K562 (cell line): ENCODE measurements at regions not wholly inside any gene's neighbourhood (a gene's known extent, or its start where the extent isn't known, plus 50 kb on each side); places are given as distances from the start of the nearest gene placed in this dataset.
"Not testable (repeated sequence)": the region's sequence is repeated elsewhere in the genome, so short reads cannot be mapped to it uniquely, and the experiment has no call there.

Experiments used
- ATAC-seq: fragments of 200-7000 bp; cut with Tn5 transposase; 3 replicates; pipeline ENCODE4 v1.9.1; 2020; ENCODE audit warnings: moderate library complexity
- BruUV-seq: library from RNA; stranded (reverse); fragments of 400-500 nt; replicated peaks from 2 replicates; lab custom pipeline; 2021; lab: Mats Ljungman, UMichigan
- CTCF ChIA-PET: fragments of 300-600 bp; formaldehyde crosslinking; extraction: SDS; loops from one replicate; lab custom pipeline; 2021; ENCODE audit warnings: low intra/inter-chr PET ratio; lab: Yijun Ruan, JAX
- POLR2A ChIA-PET: fragments of 300-600, 350-650 bp; sonication (Branson Sonifier 250); formaldehyde crosslinking; extraction: SDS; loops from one replicate; lab custom pipeline; 2021; ENCODE audit warnings: antibody characterized with exemption, inconsistent platforms; lab: Yijun Ruan, JAX
- DNase-seq, 4 experiments: peaks; one replicate each; pipeline versions ENCODE4 v3.0.0 to v3.0.0-alpha.2; 2011 to 2018; ENCODE audit warnings: low spot score in 3 of 4, mixed read lengths in 3 of 4; ENCODE audit errors: extremely low read depth in 1 of 4
- FAIRE-seq: peaks from 2 replicates; lab custom pipeline; 2011; peaks lifted over from hg19 to GRCh38; lab: Jason Lieb, UNC
- H2AFZ ChIP-seq: 2 replicates; pipeline ENCODE4 v1.6.0; 2011; ENCODE audit warnings: low read depth, low read length, control low read depth, inconsistent platforms
- H3K27ac ChIP-seq: fragments of 200-600 bp; 3 replicates; pipeline ENCODE4 v1.8.0; 2011; ENCODE audit warnings: low read depth, mild to moderate bottlenecking, control low read depth, inconsistent platforms, low read length, moderate library complexity, mixed read lengths; ENCODE audit errors: extremely low read depth
- H3K27me3 ChIP-seq, 2 experiments: fragments of 300-600 bp in 1 of 2; 2 replicates in 1 of 2; 3 replicates in 1 of 2; pipeline versions ENCODE4 v1.6.0 to v1.8.0; 2011; ENCODE audit warnings: inconsistent platforms in 2 of 2, low read length in 2 of 2, mild to moderate bottlenecking in 1 of 2, mixed read lengths in 1 of 2, moderate library complexity in 1 of 2; ENCODE audit not compliant: control insufficient read depth in 2 of 2, insufficient read depth in 2 of 2
- H3K36me3 ChIP-seq: fragments of 300-600 bp; 3 replicates; pipeline ENCODE4 v1.8.0; 2011; ENCODE audit warnings: mild to moderate bottlenecking, low read length, inconsistent platforms; ENCODE audit not compliant: control insufficient read depth, insufficient read depth
- H3K4me1 ChIP-seq, 2 experiments: fragments of 200-600 bp in 1 of 2; replicated peaks in 1 of 2; 2 replicates in 1 of 2; 3 replicates in 1 of 2; pipeline versions ENCODE4 v1.5.1 to v1.8.0; 2011; ENCODE audit warnings: inconsistent platforms in 2 of 2, low read length in 2 of 2, mild to moderate bottlenecking in 1 of 2, mixed read lengths in 1 of 2, moderate library complexity in 1 of 2; ENCODE audit not compliant: control insufficient read depth in 2 of 2, insufficient read depth in 2 of 2
- H3K4me2 ChIP-seq: 2 replicates; pipeline ENCODE4 v1.6.1; 2011; ENCODE audit warnings: low read length, control low read depth, inconsistent platforms, mixed read lengths; ENCODE audit not compliant: insufficient read depth
- H3K4me3 ChIP-seq: fragments of 200-600 bp; sonication (generic), shearing (Covaris generic); 2 replicates; pipeline ENCODE4 v1.5.1; 2016; ENCODE audit warnings: control low read depth, inconsistent platforms
- H3K79me2 ChIP-seq: fragments of 200-600 bp; 3 replicates; pipeline ENCODE4 v1.8.0; 2011; ENCODE audit warnings: low read length, inconsistent platforms; ENCODE audit not compliant: control insufficient read depth, insufficient read depth
- H3K9ac ChIP-seq, 2 experiments: 2 replicates each; pipeline versions ENCODE4 v1.6.0 to v1.6.1; 2011; ENCODE audit warnings: low read depth in 2 of 2, low read length in 2 of 2, control low read depth in 1 of 2, inconsistent platforms in 1 of 2, mild to moderate bottlenecking in 1 of 2, mixed read lengths in 1 of 2; ENCODE audit not compliant: insufficient read depth in 1 of 2
- H3K9me1 ChIP-seq: one replicate; pipeline ENCODE4 v1.6.0; 2011; ENCODE audit warnings: inconsistent platforms, mild to moderate bottlenecking, low read length, moderate library complexity; ENCODE audit not compliant: control insufficient read depth, insufficient read depth
- H3K9me3 ChIP-seq: replicated peaks from 2 replicates; pipeline ENCODE4 v1.5.1; 2011; ENCODE audit warnings: low read depth, low read length, inconsistent platforms; ENCODE audit not compliant: control insufficient read depth, insufficient read depth
- H4K20me1 ChIP-seq: replicated peaks from 2 replicates; pipeline ENCODE4 v1.6.1; 2011; ENCODE audit warnings: low read length, inconsistent platforms, mixed read lengths; ENCODE audit not compliant: control insufficient read depth, insufficient read depth
- CBFA2T2 ChIP-seq: fragments of 450-650 bp; conservative IDR thresholded peaks from 2 replicates; pipeline ENCODE4 v1.6.1; 2017; ENCODE audit warnings: mild to moderate bottlenecking
- CCNT2 ChIP-seq: IDR thresholded peaks from 2 replicates; pipeline ENCODE4 v1.6.1; 2011; ENCODE audit warnings: borderline replicate concordance, low read depth, mild to moderate bottlenecking, moderate library complexity, mixed read lengths, low read length; ENCODE audit not compliant: insufficient read length; ENCODE audit errors: extremely low read depth
- PCBP1 ChIP-seq: fragments of 200-400 bp; formaldehyde crosslinking; IDR thresholded peaks from 2 replicates; pipeline ENCODE4 v1.6.1; 2018; ENCODE audit warnings: mild to moderate bottlenecking, low read depth, low read length; ENCODE audit not compliant: poor library complexity, severe bottlenecking
- POLR2G ChIP-seq: fragments of 200-400 bp; formaldehyde crosslinking; IDR thresholded peaks from 2 replicates; pipeline ENCODE4 v1.6.1; 2017; ENCODE audit warnings: low read depth, mild to moderate bottlenecking, antibody characterized with exemption, low read length, moderate library complexity
- TAF1 ChIP-seq: IDR thresholded peaks from 2 replicates; pipeline ENCODE4 v1.6.1; 2011; ENCODE audit warnings: mild to moderate bottlenecking, low read length, moderate library complexity; ENCODE audit not compliant: insufficient read depth, control insufficient read depth, severe bottlenecking; ENCODE audit errors: extremely low read depth
- YY1 ChIP-seq, 3 experiments: IDR thresholded peaks; 2 replicates each; pipeline ENCODE4 v1.6.1; 2011; ENCODE audit warnings: low read length in 2 of 3, mild to moderate bottlenecking in 2 of 3, moderate library complexity in 2 of 3, borderline replicate concordance in 1 of 3, control low read depth in 1 of 3, low read depth in 1 of 3; ENCODE audit not compliant: insufficient read depth in 3 of 3, insufficient replicate concordance in 2 of 3, control insufficient read depth in 1 of 3, insufficient read length in 1 of 3; ENCODE audit errors: extremely low read depth in 1 of 3
- WGBS: fragments of 100-300 bp; shearing (Covaris generic); methylation state at CpG from one replicate; pipeline ENCODE4 v1.1.6; 2016; ENCODE audit warnings: low coverage, mixed read lengths; ENCODE audit not compliant: insufficient coverage; ENCODE audit errors: missing lambda C conversion rate; 5-methylcytosine and 5-hydroxymethylcytosine counted together
- in situ Hi-C: fragments of 300-500 bp; cut with MboI; formaldehyde crosslinking; loops from 4 replicates; pipeline ENCODE4 v1.15.0; 2018; ENCODE audit warnings: inconsistent platforms, mixed read lengths
- intact Hi-C: fragments of 100-400 bp; cut with micrococcal nuclease; formaldehyde crosslinking; loops from 2 replicates; pipeline ENCODE4 v1.14.2; 2022
- TF ChIP-seq, protein P1 (sequence below): IDR thresholded peaks from 2 replicates; pipeline ENCODE4 v1.6.1; 2016; ENCODE audit warnings: missing genetic modification characterization, missing compliant biosample characterization
- TF ChIP-seq, protein P2 (sequence below), 3 experiments: IDR thresholded peaks in 2 of 3; conservative IDR thresholded peaks in 1 of 3; 2 replicates each; pipeline ENCODE4 v1.5.1; 2011 to 2012; ENCODE audit warnings: low read length in 3 of 3, mild to moderate bottlenecking in 3 of 3, control low read depth in 2 of 3, improper control_type of control experiment in 1 of 3, inconsistent platforms in 1 of 3, low read depth in 1 of 3, mixed read lengths in 1 of 3, moderate library complexity in 1 of 3; ENCODE audit not compliant: insufficient read depth in 2 of 3
- TF ChIP-seq, protein P3 (sequence below): sonication (generic); formaldehyde crosslinking; IDR thresholded peaks from 2 replicates; pipeline ENCODE4 v1.9.0; 2022; ENCODE audit warnings: mild to moderate bottlenecking, missing genetic modification reagents
- TF ChIP-seq, protein P4 (sequence below): sonication (generic); formaldehyde crosslinking; IDR thresholded peaks from 2 replicates; pipeline ENCODE4 v1.5.0; 2020; ENCODE audit warnings: missing genetic modification reagents
- TF ChIP-seq, protein P5 (sequence below): fragments of 450-650 bp; formaldehyde crosslinking; IDR thresholded peaks from 2 replicates; pipeline ENCODE4 v1.4.0; 2020; ENCODE audit warnings: mild to moderate bottlenecking, mixed read lengths

DNA sequence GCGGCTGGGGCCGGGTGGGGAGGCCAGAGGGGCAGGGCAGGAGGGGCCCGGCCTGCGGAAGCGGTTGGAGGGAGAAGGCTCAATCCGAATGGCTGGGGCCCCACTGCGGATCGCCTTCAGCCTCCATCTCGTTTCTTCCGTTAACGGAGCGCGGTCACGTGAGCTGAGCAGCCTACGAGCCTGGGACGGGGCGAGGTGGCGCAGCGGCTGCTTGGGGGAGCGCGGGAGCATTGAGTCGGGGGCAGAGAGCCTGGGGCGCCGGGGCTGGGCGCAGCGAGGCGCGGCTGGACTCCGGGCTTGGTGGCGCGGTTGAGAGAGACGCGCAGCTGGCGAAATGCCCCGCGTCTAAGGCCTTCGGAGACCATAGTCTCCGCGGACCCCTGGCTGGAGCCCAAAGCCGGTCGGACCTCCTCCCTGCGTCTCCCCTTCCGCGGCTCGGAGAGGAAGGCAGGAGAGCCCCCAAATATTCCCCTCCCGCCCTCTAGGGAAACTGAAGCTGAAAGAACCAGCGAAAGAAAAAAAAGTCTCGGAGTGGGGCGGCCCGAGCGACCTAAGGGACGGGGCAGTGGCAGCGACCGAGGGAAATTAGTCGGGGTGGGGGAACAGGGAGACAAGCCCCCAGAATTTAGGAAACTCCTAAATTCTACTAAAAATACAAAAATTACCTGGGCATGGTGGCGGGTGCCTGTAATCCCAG, 94.7 kb upstream of the PLEKHM1 start:
- WGBS: 14% methylated on average over 23 of the region's 56 CpGs
- peak; percentile 86 for ATAC-seq
- Histone ChIP-seq H3K27me3 (peaks cover 2 to 30% of the 10 kb centered on the region in 2 experiments; a peak in 3 of 5 replicates), H3K4me2 (peak overlapping the region; percentile 5; the same call in 1 of the 2 replicates), H2AFZ (peak overlapping the region; percentile 36; the same call in 1 of the 2 replicates), H3K79me2 (peaks cover 37% of the 10 kb centered on the region), H3K4me1 (peaks cover 1 to 21% of the 10 kb centered on the region in 2 experiments; a peak in 4 of 5 replicates), H3K27ac (peak overlapping the region; percentile 53; the same call in 1 of the 3 replicates), H3K9ac (peak overlapping the region; percentile 62 to 96; a peak in 3 of 4 replicates), H3K4me3 (peak overlapping the region; percentile 53)
- H3K9me1 ChIP-seq, CTCF ChIA-PET, BruUV-seq, H3K36me3 ChIP-seq, intact Hi-C loops, H4K20me1 ChIP-seq, H3K9me3 ChIP-seq: not testable (repeated sequence)
- peak; percentile 59 to 89 (median 65) for DNase-seq
- peak; percentile 19 for FAIRE-seq
- POLR2A ChIA-PET: interaction anchor here (0.6 kb wide), 1 partner anchor 704 kb away, joined by 3 read pairs; no protein-coding TSS in a partner anchor
- in situ Hi-C loops: loop anchor here (25.0 kb wide), 1 partner anchor 1227 kb away; the partner anchor contains the start of gene WNT3
- peak; percentile 70 for TF ChIP-seq POLR2G
- TF ChIP-seq, protein P1, sequence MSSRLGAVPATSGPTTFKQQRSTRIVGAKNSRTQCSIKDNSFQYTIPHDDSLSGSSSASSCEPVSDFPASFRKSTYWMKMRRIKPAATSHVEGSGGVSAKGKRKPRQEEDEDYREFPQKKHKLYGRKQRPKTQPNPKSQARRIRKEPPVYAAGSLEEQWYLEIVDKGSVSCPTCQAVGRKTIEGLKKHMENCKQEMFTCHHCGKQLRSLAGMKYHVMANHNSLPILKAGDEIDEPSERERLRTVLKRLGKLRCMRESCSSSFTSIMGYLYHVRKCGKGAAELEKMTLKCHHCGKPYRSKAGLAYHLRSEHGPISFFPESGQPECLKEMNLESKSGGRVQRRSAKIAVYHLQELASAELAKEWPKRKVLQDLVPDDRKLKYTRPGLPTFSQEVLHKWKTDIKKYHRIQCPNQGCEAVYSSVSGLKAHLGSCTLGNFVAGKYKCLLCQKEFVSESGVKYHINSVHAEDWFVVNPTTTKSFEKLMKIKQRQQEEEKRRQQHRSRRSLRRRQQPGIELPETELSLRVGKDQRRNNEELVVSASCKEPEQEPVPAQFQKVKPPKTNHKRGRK (tag): 0 out of 2 replicates have a peak, but pooled peaks have one; percentile 29
- TF ChIP-seq, protein P2, sequence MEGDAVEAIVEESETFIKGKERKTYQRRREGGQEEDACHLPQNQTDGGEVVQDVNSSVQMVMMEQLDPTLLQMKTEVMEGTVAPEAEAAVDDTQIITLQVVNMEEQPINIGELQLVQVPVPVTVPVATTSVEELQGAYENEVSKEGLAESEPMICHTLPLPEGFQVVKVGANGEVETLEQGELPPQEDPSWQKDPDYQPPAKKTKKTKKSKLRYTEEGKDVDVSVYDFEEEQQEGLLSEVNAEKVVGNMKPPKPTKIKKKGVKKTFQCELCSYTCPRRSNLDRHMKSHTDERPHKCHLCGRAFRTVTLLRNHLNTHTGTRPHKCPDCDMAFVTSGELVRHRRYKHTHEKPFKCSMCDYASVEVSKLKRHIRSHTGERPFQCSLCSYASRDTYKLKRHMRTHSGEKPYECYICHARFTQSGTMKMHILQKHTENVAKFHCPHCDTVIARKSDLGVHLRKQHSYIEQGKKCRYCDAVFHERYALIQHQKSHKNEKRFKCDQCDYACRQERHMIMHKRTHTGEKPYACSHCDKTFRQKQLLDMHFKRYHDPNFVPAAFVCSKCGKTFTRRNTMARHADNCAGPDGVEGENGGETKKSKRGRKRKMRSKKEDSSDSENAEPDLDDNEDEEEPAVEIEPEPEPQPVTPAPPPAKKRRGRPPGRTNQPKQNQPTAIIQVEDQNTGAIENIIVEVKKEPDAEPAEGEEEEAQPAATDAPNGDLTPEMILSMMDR (IDR thresholded peaks at IDR 0.05 in 2 of 3, conservative IDR thresholded peaks at IDR 0.05 in 1 of 3; ENCODE audit: insufficient read depth in 2 of 3, low read depth in 1 of 3, low read length in 3 of 3): peak; percentile 47 to 55 (median 49)
- peak; percentile 50 to 78 (median 68) for TF ChIP-seq YY1 (IDR thresholded peaks at IDR 0.05; ENCODE audit: borderline replicate concordance in 1 of 3, control insufficient read depth in 1 of 3, extremely low read depth in 1 of 3, insufficient read depth in 3 of 3, insufficient read length in 1 of 3, insufficient replicate concordance in 2 of 3, low read depth in 1 of 3, low read length in 2 of 3)
- peak; percentile 78 for TF ChIP-seq TAF1
- TF ChIP-seq PCBP1: peak; percentile 32
- TF ChIP-seq, protein P3, sequence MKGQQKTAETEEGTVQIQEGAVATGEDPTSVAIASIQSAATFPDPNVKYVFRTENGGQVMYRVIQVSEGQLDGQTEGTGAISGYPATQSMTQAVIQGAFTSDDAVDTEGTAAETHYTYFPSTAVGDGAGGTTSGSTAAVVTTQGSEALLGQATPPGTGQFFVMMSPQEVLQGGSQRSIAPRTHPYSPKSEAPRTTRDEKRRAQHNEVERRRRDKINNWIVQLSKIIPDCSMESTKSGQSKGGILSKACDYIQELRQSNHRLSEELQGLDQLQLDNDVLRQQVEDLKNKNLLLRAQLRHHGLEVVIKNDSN (CRISPR knock-in tag): peak; percentile 84
- TF ChIP-seq, protein P4, sequence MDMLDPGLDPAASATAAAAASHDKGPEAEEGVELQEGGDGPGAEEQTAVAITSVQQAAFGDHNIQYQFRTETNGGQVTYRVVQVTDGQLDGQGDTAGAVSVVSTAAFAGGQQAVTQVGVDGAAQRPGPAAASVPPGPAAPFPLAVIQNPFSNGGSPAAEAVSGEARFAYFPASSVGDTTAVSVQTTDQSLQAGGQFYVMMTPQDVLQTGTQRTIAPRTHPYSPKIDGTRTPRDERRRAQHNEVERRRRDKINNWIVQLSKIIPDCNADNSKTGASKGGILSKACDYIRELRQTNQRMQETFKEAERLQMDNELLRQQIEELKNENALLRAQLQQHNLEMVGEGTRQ (CRISPR knock-in tag): peak; percentile 83
- TF ChIP-seq CBFA2T2: 0 out of 2 replicates have a peak, but pooled peaks have one; percentile 13
- TF ChIP-seq, protein P5, sequence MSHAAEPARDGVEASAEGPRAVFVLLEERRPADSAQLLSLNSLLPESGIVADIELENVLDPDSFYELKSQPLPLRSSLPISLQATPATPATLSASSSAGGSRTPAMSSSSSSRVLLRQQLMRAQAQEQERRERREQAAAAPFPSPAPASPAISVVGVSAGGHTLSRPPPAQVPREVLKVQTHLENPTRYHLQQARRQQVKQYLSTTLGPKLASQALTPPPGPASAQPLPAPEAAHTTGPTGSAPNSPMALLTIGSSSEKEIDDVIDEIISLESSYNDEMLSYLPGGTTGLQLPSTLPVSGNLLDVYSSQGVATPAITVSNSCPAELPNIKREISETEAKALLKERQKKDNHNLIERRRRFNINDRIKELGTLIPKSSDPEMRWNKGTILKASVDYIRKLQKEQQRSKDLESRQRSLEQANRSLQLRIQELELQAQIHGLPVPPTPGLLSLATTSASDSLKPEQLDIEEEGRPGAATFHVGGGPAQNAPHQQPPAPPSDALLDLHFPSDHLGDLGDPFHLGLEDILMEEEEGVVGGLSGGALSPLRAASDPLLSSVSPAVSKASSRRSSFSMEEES (CRISPR knock-in tag): peak; percentile 81
- peak; percentile 64 for TF ChIP-seq CCNT2
